ENCODE measurements at regions not wholly inside any gene's neighbourhood (a gene's known extent, or its start where the extent isn't known, plus 50 kb on each side); places are given as distances from the start of the nearest gene placed in this dataset.
"Not testable (repeated sequence)": the region's sequence is repeated elsewhere in the genome, so short reads cannot be mapped to it uniquely, and the experiment has no call there.

DNA sequence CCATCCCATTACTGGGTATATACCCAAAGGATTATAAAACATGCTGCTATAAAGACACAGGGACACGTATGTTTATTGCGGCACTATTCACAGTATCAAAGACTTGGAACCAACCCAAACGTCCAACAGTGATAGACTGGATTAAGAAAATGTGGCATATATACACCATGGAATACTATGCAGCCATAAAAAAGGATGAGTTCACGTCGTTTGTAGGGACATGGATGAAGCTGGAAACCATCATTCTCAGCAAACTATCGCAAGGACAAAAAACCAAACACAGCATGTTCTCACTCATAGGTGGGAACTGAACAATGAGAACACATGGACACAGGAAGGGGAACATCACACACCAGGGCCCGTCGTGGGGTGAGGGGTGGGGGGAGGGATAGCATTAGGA is 106.1 kb downstream of the CHD1L start:
- DNase-seq = not testable (repeated sequence)

DNA sequence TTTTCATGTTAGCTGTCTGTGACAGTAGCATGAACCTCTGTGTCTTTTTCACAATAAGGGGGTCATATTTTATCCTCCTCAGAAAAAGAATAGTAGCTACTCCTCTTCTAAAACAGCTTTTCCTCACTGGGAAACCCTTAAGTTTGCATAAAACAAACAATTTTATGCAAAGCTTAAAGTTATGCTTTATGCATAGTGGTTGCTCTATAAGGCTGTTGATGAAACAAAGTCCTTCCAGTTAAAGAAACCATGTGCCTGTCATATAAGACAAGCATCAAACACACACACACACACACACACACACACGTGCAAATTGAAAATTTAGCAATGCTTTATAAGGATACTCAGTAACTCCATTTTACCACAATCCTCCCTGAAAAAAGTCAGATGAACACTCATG is 107.0 kb downstream of the CHD1L start:
- DNase-seq = no peak

DNA sequence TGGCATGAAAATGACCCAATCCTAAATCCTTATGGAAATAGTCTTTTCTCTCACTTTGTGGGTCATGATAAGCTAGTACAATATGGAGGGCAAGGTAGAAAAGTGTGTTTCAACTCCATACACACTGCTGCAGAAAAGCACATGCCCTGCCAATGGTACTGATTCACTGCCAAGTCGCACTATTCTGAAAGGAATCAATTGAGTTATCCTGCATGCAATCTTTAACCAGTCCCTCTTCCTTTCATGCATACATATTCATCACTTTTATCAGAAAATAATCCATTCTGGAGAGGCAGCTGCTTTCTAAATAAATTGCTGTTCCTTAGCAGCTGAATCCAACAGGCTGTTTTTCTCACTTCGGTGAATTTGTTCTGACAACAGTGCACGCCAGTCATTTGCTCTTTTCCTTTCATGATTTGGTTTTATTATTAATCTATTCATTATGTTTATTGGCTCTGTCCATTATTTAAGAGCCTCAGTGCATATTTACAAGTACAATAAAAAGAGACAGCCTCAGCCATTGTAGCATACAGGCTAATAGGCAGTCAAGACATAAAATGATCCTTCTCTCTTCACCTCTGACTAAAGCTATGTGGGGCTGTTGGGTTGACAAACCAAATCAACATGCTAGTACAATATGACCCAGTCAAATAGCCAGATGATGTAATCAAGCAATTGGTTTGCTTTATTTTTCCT is 108.8 kb downstream of the CHD1L start:
- no peak for DNase-seq

DNA sequence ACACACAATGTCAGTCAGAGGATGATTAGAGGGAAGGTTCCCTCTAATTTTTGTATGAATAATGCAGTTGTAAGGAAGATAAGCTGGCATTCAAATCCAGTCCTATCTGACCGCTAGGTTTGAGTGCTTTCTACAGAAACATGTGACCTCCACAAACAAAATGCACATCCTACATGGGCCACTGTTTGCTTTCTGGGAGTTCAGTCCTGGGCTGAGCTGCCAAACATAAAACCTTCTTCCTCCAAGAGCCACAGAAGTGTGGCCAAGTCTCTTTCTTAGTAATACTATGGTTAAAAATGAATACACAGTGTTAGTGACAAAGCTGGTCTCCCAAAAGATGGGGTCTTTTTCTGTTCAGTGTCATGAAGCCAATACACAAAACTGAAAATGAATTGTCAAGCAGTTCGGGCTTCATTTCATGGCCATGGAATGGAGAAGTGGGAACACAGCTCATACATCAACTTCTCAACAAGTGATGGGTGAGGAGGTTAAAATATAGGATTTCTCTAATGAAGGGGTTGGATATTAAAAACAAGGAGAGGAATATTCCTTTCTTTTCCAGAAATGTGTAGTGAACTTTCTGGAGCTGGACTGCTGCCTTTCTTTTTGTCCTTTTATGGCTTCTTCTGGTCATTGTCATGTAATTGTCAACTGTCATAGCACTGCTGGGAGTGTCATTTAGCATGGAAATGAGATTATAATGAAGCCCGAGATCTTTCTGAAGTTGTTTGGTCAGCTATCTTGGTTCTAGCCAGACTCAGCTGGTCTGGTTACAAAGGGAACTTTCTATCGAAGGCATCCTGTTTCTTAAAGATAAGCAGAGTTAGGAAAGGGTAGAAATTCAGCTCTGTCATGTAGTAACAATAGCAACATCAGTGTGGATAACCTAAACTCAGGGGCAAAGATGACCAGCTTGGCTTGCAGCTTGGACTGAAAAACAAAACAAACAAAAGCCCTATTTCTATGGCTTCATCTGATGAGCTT is 135.1 kb downstream of the CHD1L start:
- no peak for DNase-seq

DNA sequence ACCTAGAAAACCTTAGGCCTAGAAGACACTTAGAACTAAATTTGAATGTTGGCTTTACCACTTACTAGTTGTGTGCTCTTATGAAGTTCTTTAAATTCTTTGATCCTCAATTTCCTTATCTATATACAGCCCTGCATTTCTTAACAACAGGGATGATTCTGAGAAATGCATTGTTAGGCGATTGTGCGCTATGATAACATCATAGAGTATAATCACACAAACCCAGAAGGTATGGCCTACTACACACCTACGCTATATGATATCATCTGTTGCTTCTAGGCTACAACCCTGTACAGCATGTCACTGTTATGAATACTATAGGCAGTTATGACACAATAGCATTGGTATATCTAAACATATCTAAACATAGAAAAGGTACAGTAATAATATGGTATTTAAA is 137.4 kb downstream of the CHD1L start:
- no peak for DNase-seq

DNA sequence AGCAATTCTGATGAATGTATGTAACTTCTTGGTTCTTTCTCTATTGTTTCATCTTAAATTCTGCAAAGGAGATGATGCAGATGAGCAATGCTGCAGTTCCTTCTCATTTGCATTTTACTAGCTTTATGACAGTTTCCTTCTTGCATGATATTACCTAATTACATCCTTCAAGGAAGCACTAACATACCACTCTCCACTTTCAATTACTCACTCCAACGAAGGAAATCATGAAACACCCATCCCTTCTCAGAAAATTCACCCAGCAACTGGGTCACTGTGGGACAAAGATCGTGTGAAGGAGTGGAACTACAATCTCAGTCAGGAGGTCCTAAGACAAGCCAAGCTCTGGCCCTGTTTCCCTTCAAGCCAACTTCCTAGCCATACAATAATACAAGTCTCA is 142.3 kb downstream of the CHD1L start:
- no peak for DNase-seq

DNA sequence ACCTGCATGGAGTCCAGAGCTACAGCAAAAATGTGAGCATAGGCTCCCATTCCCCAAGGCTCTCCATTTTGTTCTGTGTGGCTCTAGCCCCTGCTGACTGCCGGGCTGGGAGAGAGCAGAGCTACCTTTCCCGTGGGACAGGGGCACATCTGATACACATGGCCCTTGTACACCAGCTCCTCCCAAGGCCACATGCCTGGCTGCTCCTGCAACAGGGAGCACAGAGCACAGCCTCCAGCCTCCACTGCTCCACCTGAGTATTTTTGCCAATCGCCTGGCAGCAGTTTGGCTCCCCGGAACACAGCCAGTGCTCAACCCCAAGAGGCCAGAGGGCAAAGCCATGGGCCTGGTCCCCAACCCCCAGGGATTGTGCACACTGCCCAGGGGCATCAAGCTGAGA is 146.5 kb downstream of the CHD1L start:
- no peak for DNase-seq

DNA sequence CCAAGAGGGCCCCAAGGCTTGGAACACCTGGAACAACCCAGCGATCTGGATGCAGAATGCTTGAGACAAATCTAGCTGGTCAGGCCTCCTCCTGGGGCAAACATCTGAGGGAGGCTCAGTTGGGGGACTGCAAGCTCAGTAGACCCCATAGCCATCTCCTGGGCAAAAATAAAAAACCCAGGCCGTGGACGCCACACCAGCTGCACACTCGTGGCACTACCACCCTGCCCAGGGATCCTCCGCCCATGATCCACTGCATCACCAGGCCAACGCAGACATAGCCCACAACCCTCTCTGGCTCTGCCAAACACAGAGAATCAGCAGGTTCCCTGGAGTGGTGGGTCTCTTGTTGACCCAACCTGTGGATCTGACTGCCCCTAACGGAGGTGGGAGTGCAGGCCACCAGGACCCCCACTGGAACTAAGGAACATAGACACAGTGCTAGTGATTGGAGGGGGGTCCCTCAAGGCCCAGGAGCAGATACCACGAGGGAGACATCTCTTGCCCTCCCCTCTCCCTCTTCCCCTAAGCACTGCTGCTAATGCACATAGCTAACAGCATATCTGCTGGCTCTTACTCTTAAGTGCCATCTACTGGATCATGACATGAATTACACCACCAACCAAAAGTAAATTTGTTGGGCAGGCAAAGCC is 147.2 kb downstream of the CHD1L start:
- peak; percentile 23 for DNase-seq

DNA sequence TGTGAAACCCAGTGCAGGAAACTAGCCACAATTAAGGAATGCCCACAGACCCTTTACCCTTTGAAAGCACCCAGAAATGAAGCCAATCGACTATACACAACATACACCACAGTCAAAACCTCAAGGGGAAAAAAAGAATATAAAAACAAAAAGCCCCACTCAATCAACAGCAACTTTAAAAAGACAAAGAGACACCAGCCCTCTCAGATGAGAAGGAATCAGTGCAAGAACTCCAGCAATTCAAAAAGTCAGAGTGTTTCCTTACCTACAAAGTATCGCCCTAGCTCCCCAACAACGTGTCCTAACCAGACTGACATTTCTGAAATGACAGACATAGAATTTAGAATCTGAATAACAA is 147.7 kb downstream of the CHD1L start:
- no peak for DNase-seq

DNA sequence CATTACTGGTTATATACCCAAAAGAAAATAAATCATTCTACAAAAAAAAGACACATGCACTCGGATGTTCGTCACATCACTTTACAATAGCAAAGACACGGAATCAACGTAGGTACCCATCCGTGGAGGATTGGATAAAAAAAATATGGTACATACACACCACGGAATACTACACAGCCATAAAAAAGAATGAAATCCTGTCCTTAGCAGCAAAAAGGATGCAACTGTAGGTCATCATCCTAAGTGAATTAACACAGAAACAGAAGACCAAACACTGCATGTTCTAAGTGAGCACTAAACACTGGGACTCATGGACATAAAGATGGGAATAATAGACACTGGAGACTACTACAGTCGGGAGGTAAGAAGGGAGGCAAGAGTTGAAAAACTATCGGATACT is 148.6 kb downstream of the CHD1L start:
- no peak for DNase-seq

DNA sequence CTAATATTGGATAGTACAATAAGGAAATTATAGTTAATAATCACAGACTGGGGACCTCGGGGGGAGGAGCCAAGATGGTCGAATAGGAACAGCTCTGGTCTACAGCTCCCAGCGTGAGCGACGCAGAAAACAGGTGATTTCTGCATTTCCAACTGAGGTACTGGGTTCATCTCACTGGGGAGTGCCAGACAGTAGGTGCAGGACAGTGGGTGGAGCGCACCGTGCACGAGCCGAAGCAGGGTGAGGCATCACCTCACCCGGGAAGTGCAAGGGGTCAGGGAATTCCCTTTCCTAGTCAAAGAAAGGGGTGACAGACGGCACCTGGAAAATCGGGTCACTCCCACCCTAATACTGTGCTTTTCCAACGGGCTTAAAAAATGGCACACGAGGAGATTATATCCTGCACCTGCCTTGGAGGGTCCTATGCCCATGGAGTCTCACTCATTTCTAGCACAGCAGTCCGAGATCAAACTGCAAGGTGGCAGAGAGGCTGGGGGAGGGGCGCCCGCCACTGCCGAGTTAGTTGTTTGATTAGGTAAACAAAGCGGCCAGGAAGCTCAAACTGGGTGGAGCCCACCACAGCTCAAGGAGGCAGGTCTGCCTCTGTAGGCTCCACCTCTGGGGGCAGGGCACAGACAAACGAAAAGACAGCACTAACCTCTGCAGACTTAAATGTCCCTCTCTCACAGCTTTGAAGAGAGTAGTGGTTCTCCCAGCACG is 138.8 kb upstream of the BCL9 start:
- not testable (repeated sequence) for DNase-seq

DNA sequence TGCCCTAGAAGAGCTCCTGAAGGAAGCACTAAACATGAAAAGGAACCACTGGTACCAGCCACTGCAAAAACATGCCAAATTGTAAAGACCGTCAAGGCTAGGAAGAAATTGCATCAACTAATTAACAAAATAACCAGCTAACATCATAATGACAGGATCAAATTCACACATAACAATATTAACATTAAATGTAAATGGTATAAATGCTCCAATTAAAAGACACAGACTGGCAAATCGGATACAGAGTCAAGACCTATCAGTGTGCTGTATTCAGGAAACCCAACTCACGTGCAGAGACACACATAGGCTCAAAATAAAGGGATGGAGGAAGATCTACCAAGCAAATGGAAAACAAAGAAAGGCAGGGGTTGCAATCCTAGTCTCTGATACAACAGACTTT is 137.0 kb upstream of the BCL9 start:
- DNase-seq = not testable (repeated sequence)

DNA sequence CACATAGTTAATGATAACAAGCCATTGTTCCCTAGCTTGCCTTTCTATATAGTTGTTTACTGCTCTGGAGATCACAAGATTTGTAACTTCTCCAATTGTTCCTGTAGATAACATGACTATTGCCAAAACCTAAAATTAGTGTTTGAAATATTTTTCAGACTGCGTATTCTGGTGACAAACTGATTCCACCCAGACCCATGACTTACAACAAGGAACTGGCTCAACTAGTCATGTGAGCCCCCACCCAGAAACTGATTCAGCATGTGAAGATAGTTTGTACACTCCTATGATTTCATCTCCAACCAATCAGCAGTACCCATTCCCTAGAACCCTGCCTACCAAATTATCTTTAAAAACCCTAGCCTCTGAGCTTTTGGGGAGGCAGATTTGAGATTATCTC is 131.4 kb upstream of the BCL9 start:
- no peak for DNase-seq

DNA sequence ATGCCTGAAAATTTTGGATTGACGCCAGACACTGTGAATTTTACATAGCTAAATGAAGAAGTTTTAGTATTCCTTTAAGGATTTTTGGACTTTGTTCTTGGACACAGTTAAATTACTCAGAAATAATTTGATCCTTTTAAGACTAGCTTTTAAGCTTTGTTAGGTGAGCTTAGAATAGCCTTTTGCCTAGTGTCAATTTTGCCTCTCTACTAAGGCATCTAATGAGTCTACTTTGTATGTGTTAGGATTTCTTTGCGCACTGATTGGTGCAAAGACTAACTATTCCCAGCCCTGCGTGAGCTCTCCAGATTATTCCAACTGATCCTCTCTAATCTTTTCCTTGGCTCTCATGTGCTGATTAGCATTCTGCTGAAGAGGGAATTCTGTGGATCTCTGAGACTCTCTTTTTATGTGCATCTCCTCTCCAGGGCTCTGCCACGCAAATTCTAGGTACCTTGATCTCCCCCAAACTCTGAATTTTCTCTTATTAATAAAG is 128.1 kb upstream of the BCL9 start:
- DNase-seq = no peak

DNA sequence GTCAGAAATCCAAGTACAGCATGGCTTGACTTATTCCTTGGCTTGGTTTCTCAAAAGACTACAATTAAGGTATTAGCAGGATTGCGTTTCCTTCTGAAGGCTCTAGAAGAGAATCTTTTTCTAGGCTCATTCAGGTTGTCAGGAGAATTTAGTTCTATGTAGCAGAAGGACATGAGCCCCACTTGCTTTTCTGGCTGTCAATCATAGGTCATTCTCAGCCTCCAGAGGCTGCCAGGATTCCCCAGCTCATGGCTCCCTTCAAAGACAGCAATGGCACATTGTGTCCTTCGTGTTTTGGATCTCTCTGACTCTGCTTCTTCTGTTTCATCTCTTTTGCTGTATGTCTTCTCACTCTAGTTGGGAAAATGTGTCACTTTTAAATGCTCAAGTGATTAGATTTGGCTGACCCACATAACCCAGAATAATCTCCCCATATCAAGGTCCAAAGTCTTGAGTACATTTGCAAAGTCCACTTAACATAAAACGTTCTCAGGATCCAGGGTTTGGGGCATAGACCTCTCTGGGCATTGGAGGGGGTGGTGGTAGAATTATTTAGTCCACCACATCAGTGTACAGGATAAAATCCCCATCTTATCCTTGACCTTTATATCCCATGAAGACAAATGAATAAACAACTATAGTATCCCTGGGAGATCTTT is 126.7 kb upstream of the BCL9 start:
- DNase-seq = no peak

DNA sequence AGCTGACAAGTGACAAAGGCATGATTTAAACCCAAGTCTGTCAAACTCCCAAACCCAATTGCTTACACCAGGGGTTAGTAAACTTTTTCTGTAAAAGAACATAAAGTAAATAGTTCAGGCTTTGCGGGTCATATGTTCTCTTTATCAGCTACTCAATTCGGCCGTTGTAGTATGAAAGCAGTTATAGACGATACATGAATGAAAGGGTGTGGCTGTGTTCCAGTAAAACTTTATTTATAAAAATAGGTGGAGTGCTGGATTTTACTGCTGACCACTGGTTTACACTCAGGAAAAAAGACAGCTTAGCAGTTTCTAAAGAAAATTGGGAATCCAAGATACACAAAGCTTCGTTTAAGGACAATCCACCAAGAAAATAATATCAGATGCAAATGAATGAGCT is 124.3 kb upstream of the BCL9 start:
- DNase-seq = no peak

DNA sequence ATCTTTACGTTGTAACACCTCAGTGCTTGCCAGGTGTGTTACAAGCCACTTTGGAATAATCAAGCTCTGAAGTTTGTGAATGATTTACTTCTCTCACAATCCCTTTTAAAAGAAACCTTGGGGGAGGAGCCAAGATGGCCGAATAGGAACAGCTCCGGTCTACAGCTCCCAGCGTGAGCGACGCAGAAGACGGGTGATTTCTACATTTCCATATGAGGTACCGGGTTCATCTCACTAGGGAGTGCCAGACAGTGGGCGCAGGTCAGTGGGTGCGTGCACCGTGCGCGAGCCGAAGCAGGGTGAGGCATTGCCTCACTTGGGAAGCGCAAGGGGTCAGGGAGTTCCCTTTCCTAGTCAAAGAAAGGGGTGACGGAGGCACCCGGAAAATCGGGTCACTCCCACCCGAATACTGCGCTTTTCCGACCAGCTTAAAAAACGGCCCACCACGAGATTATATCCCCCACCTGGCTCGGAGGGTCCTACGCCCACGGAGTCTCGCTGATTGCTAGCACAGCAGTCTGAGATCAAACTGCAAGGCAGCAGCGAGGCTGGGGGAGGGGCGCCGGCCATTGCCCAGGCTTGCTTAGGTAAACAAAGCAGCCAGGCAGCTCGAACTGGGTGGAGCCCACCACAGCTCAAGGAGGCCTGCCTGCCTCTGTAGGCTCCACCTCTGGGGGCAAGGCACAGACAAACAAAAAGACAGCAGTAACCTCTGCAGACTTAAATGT is 118.0 kb upstream of the BCL9 start:
- not testable (repeated sequence) for DNase-seq

DNA sequence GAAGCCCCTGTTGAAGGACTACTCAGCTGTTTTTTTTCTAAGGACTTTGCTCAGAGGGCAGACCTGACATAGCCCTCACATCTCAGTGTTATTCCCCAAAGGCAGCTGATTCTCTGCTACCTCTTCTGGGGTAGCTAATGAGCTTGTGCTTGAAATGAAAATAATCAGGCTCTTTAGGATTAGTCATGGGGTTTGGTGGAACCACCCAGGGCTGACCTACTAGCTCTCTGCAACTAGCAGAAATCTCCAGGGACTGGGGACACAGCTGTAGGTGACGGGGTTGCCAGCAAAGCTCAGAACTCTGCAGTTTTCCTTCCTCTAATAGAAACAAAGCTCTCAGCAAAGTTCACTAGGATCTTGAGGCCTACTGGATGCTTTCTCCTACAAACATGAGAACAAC is 106.4 kb upstream of the BCL9 start:
- DNase-seq = no peak

DNA sequence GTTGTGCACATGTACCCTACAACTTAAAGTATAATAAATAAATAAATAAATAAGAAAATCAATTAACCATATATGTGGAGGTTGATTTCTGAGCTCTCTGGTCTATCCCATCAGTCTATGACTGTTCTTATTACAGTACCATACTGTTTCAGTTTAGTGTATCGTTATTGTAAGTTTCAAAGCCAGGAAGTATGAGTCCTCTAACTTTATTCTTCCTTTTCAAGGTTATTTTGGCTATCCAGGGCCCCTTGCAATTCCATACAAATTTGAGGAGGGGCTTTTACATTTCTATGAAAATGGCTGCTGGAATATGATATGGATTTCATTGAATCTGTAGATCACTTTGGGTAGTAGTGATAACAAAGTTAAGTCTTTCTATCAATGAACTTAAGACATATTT is 96.9 kb upstream of the BCL9 start:
- DNase-seq = no peak

DNA sequence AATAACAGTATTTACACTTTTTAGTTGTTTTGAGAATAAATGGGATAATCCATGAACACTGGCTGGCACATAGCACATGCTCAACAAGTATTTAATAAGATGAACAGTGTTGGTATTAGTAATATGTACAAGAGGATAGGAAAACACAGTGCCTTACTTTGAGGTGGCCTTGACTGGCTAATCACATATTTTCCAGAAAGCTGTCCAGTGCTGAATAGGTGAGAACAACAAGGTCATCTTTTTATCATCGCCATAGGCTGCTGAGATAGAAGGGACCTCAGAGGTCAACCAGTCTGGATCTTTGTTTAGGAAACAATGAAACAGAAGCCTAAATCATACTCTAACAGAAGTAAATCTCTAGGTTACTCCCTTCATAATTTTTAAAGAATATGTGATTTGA is 89.7 kb upstream of the BCL9 start:
- DNase-seq = no peak

DNA sequence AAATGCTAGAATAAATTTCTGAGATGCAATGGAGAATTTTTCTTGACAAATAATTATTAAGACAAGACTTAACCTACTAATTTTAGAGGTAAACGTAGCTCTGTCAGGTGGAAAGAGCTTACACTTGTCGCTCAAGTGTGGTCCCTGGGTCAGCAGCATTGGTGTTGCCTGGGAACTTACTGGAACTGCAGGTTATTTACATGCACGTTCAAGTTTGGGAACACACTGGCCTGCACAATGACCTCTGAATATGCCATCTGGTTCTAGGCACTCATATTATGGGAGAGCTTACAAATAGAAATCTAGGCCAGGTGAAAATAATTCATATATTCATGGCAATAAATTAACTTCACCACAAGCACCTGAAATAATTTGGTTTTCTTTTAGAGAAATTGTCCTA is 88.5 kb upstream of the BCL9 start:
- DNase-seq = no peak

DNA sequence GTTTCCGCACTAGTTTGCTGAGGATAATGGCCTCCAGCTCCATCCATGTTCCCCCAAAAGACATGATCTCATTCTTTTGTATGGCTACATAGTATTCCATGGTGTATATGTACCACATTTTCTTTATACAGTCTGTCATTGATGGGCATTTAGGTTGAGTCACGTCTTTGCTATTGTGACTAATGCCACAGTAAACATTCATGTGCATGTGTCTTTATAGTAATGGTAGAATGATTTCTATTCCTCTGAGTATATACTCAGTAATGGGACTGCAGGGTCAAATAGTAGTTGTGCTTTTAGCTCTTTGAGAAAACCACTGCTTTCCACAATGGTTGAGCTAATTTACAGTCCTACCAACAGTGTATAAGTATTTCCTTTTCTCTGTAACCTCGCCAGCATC is 78.3 kb upstream of the BCL9 start:
- no peak for DNase-seq

Data from amniotic stem cell (primary cell).